ENCODE measurements at regions not wholly inside any gene's neighbourhood (a gene's known extent, or its start where the extent isn't known, plus 50 kb on each side); places are given as distances from the start of the nearest gene placed in this dataset.

GRCh38 chr1:117678246-117678977 is 72.6 kb downstream of the TENT5C start:
- H3K79me2 ChIP-seq (replicated peaks; ENCODE audit: insufficient read depth, low read length), result no peaks in the 10 kb centered on the region
- H3K9me2 ChIP-seq (ENCODE audit: insufficient read depth, low read length), result no peaks in the 10 kb centered on the region
- no peaks in the 10 kb centered on the region for H4K20me1 ChIP-seq (ENCODE audit: insufficient read depth)
- H2AFZ ChIP-seq (ENCODE audit: low read depth, low read length), result no peak overlapping the region
- no peaks in the 10 kb centered on the region for H3K27me3 ChIP-seq (ENCODE audit: insufficient read depth, low read depth, low read length)
- H3K36me3 ChIP-seq (ENCODE audit: insufficient read depth, low read length), result no peaks in the 10 kb centered on the region
- no peak overlapping the region for H3K4me2 ChIP-seq (ENCODE audit: low read length)
- no peak overlapping the region for H3K4me3 ChIP-seq (ENCODE audit: low read length)
- no peak overlapping the region for H3K9ac ChIP-seq (ENCODE audit: low read length)
- H3F3A ChIP-seq (ENCODE audit: insufficient read depth, low read length, poor library complexity, severe bottlenecking), result no peaks in the 10 kb centered on the region
- no peak overlapping the region for H3K27ac ChIP-seq (ENCODE audit: low read length)
- TF ChIP-seq MXI1 (conservative IDR thresholded peaks at IDR 0.05; ENCODE audit: poor library complexity, severe bottlenecking) (no peak), POLR2AphosphoS5 (IDR thresholded peaks at IDR 0.05) (no peak), EZH2 (IDR thresholded peaks at IDR 0.05; ENCODE audit: borderline replicate concordance, insufficient read depth, low read length, poor library complexity, severe bottlenecking) (no peak), REST (IDR thresholded peaks at IDR 0.05; ENCODE audit: borderline replicate concordance) (no peak), TAF1 (IDR thresholded peaks at IDR 0.05; ENCODE audit: low read depth) (no peak), RAD21 (conservative IDR thresholded peaks at IDR 0.05) (no peak), CTCF (IDR thresholded peaks at IDR 0.05; ENCODE audit: poor library complexity, severe bottlenecking) (no peak), SMC3 (conservative IDR thresholded peaks at IDR 0.05; ENCODE audit: poor library complexity) (no peak), EP300 (conservative IDR thresholded peaks at IDR 0.05; ENCODE audit: poor library complexity, severe bottlenecking) (no peak)
- H3K9me3 ChIP-seq (ENCODE audit: low read length), result no peaks in the 10 kb centered on the region

GRCh38 chr1:117679299-117679698 is 73.5 kb downstream of the TENT5C start:
- Histone ChIP-seq H3K9ac (ENCODE audit: low read length) (no peak overlapping the region), H3K9me2 (ENCODE audit: insufficient read depth, low read length) (no peaks in the 10 kb centered on the region), H3K4me2 (ENCODE audit: low read length) (no peak overlapping the region), H3K4me3 (ENCODE audit: low read length) (no peak overlapping the region), H3K27me3 (ENCODE audit: insufficient read depth, low read depth, low read length) (no peaks in the 10 kb centered on the region), H3K9me3 (ENCODE audit: low read length) (no peaks in the 10 kb centered on the region), H3K79me2 (replicated peaks; ENCODE audit: insufficient read depth, low read length) (no peaks in the 10 kb centered on the region), H3K27ac (ENCODE audit: low read length) (no peak overlapping the region), H3F3A (ENCODE audit: insufficient read depth, low read length, poor library complexity, severe bottlenecking) (no peaks in the 10 kb centered on the region), H2AFZ (ENCODE audit: low read depth, low read length) (no peak overlapping the region), H3K36me3 (ENCODE audit: insufficient read depth, low read length) (no peaks in the 10 kb centered on the region), H4K20me1 (ENCODE audit: insufficient read depth) (no peaks in the 10 kb centered on the region)
- TF ChIP-seq RAD21 (conservative IDR thresholded peaks at IDR 0.05) (no peak), CTCF (IDR thresholded peaks at IDR 0.05; ENCODE audit: poor library complexity, severe bottlenecking) (no peak), POLR2AphosphoS5 (IDR thresholded peaks at IDR 0.05) (no peak), MXI1 (conservative IDR thresholded peaks at IDR 0.05; ENCODE audit: poor library complexity, severe bottlenecking) (no peak), SMC3 (conservative IDR thresholded peaks at IDR 0.05; ENCODE audit: poor library complexity) (no peak), EP300 (conservative IDR thresholded peaks at IDR 0.05; ENCODE audit: poor library complexity, severe bottlenecking) (no peak), EZH2 (IDR thresholded peaks at IDR 0.05; ENCODE audit: borderline replicate concordance, insufficient read depth, low read length, poor library complexity, severe bottlenecking) (no peak), TAF1 (IDR thresholded peaks at IDR 0.05; ENCODE audit: low read depth) (no peak), REST (IDR thresholded peaks at IDR 0.05; ENCODE audit: borderline replicate concordance) (no peak)
